Left ventricle myocardium superior (tissue), 1 donor: ENCODE measurements at regions not wholly inside any gene's neighbourhood (a gene's known extent, or its start where the extent isn't known, plus 50 kb on each side); places are given as distances from the start of the nearest gene placed in this dataset.
"Not testable (repeated sequence)": the region's sequence is repeated elsewhere in the genome, so short reads cannot be mapped to it uniquely, and the experiment has no call there.

Source experiments
- ATAC-seq: fragments of 200-7000 bp; cut with Tn5 transposase; one replicate; pipeline ENCODE4 v1.9.1; 2020; ENCODE audit warnings: mild to moderate bottlenecking, moderate library complexity
- DNase-seq: peaks from one replicate; pipeline ENCODE4 v3.0.0-alpha.2; 2020
- intact Hi-C: fragments of 100-400 bp; cut with micrococcal nuclease; formaldehyde crosslinking; loops from one replicate; pipeline ENCODE4 v1.11.0; 2022
- donor health status: DM: no; HTN: yes; CAD: no; lungs with severe emphysema.

GRCh38 chr5:17114233-17114632 lies 103.2 kb upstream of the BASP1 start:
- DNase-seq (no peak), ATAC-seq (no peak)
- intact Hi-C loops = no loop called here

DNA sequence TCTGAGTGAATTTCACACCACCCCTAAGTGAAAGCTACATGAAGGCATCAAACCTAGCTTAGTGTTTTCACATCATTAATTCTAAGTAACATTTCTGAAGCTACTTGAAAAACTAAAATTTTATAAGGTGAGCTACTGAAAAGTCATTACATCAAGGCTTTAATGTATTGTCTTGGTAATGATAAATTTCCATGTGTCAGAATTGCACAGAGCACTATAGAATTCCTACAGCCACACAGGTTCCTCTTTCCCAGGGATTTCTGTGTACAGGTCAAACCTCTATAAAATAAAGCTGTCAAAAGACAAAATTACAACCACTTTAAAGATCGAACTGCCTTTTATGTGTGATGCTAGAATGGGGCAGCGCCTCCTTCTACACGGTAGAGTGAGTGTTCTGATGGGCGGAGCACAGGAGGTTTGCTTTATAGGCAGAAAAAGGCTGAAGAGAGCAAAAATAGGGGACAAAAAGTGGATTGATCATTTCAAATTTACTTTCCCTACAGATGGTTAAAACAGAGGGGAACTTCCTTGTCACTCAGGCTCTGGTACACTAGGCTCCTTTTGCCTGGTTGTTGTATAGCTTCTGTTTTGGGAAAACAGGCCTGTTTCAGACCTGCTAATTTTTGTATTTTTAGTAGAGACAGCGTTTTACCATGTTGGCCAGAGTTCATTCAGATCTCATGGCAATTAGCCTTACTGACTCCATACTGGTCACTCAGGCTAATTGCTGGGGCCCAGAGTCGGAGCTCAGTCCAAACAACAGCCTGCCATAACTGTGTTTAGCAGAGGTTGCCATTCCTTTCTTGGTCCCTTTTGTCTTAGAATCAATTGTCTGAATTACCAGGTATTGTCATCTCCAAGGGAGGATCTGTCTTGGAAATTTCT lies 102.5 kb upstream of the BASP1 start:
- DNase-seq (no peak), ATAC-seq (no peak)
- intact Hi-C loops = no loop called here

GRCh38 chr5:17115855-17116254 lies 101.6 kb upstream of the BASP1 start:
- intact Hi-C loops = no loop called here
- ATAC-seq = no peak
- DNase-seq = no peak

GRCh38 chr5:17118631-17119030 lies 98.8 kb upstream of the BASP1 start:
- ATAC-seq (peak; percentile 90), DNase-seq (no peak)

DNA sequence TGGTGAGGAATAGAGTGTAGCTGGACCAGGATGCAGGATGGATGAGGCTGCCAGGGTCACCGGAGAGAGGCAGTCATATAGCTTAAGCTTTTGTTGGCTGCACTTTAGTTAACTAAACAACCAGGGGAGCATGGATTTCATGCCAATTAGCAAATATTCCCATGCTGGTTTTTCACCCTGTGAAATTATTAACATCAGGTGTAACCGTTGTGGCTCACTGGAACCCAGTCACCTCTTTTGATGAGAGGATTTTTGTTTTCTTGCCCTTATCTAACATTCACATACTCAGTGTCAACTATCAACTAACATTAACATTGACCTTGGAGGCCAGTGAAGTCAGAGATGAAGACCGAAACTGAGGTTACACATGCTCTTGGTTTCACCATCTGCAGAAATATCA lies 97.2 kb upstream of the BASP1 start:
- intact Hi-C loops = no loop called here

More at GRCh38 chr5:17118631-17119030, 98.8 kb upstream of the BASP1 start:
- intact Hi-C loops = no loop called here

GRCh38 chr5:17121776-17122175 lies 95.7 kb upstream of the BASP1 start:
- ATAC-seq (no peak), DNase-seq (no peak)
- intact Hi-C loops = no loop called here

More for the DNA sequence above, 97.2 kb upstream of the BASP1 start:
- DNase-seq = no peak
- ATAC-seq = no peak

GRCh38 chr5:17123010-17123409 lies 94.4 kb upstream of the BASP1 start:
- DNase-seq (no peak), ATAC-seq (peak; percentile 67)
- intact Hi-C loops = no loop called here

- DNase-seq, ATAC-seq, intact Hi-C loops: not testable (repeated sequence)
Observed at GRCh38 chr5:17123773-17124172, 93.7 kb upstream of the BASP1 start.

- intact Hi-C loops = no loop called here
- ATAC-seq (no peak), DNase-seq (no peak)
Observed at GRCh38 chr5:17127743-17128231, 89.6 kb upstream of the BASP1 start.

DNA sequence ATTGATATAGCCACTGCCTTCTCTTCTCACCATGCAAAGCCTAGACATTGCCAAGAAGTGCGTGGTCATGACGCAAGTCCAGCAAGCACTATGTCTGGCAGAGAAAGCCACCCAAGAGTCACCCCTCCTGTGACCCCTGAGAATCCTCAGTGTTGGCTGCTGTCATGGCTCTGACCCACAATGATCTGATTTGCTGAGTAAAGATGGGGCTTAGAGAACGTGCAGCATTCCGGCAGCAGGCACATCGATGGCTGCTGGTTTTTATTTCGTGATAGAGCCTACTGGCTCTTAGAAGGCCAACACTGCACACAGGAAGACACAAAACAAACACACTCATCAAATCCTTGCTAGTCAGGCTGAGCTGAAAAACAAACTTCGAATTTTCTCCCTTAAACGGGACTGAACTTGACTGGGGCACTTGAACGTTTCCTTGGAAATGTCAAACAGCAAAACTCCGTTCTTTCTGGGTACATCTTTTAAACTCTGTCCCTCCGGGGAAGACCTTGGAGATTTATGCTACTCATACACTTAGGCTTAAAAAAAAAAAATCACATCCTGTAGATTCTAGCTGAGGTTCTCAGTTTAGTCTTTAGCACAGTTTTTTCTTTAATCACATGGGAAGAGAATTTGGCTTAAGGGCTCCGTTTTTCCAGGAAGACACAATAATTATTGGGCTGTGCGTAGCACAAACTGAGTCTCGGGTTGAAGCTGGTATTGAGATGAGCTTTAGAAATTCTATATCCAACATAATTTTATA lies 88.2 kb upstream of the BASP1 start:
- DNase-seq (no peak), ATAC-seq (no peak)
- intact Hi-C loops = no loop called here

DNA sequence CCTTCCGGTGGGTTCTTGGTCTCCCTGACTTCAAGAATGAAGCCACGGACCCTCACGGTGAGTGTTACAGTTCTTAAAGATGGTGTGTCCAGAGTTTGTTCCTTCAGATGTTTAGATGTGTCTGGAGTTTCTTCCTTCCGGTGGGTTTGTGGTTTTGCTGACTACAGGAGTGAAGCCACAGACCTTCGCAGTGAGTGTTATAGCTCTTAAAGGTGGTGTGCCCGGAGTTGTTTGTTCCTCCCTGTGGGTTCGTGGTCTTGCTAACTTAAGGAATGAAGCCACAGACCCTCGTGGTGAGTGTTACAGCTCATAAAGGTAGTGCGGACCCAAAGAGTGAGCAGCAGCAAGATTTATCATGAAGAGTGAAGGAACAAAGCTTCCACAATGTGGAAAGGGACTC lies 87.1 kb upstream of the BASP1 start:
- not testable (repeated sequence) for ATAC-seq, DNase-seq
- intact Hi-C loops = loop anchor here (5.0 kb wide), 1 partner anchor 338 kb away; no protein-coding TSS in a partner anchor

DNA sequence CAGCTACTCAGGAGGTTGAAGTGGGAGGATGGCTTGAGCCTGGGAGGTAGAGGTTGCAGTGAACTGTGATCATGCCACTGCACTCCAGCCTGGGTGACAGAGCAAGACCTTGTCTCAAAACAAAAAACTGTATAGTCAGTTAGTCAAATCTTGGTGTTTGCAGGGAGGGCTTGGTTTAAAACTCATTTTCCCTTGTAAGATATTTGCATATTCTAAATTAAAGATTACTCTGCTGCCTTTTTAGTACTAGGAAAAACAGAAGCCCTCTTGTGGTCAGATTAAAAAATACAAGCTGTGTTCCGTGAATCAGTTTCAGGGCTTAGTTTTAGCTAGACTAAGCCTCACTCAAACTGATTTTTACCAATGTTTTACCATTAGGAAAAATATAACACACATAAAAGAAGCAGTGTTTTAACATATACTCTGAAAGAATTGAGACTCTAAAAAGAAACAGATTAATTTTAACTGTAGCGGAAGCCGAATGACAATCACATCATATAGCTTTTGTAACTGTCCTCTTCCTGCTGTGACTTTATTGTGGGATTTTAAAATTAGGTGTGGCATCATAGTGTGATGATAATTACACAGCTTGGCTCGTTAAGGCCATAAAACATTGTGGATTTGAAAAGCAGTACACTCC lies 84.9 kb upstream of the BASP1 start:
- intact Hi-C loops = loop anchor here (5.0 kb wide), 1 partner anchor 340 kb away; no protein-coding TSS in a partner anchor
- ATAC-seq = peak; percentile 32
- DNase-seq = no peak

DNA sequence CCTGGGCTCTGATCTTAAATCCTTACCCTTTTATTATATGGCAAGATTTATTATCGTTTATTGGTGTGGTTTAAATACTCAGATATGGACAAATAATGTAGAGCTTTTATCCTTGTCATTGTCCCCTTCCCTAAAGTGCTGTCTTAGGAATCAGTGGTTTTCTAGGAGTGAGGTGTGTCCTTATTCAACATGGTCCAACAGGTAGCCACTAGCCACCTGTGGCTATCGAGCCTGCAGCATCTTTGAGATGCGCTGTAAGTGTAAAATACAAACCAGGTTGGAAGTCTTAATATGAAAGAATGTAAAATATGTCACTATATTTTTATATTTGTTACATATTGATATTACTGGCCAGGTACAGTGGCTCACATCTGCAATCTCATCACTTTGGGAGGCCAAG lies 82.4 kb upstream of the BASP1 start:
- intact Hi-C loops = no loop called here
- no peak for ATAC-seq
- DNase-seq = no peak

- no peak for ATAC-seq
- DNase-seq = no peak
- intact Hi-C loops = no loop called here
Observed at GRCh38 chr5:17143335-17143734, 74.1 kb upstream of the BASP1 start.

DNA sequence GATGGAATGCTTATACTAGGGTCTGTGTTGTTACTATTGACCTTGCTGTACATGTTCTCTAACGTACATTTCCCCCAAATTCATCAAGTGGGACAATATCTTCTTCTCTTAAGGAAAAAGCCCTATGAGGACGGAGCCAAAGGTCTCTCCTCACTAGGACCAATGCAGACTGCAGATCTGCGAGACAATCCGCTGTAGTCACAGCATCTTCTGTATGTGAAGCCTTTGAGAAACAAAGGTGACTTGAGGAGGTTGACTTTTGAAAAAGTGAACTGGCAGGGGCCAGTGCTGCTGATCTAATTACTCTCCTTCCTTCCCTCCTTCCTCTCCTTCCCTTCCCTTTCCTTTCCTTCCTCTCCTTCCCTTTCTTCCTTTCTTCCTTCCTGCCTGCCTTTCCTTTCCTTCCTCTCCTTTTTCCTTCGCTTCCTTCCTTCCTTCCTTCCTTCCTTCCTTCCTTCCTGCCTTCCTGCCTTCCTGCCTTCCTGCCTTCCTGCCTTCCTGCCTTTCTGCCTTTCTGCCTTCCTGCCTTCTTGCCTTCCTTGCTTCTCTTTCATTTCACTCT lies 71.1 kb upstream of the BASP1 start:
- intact Hi-C loops = no loop called here
- DNase-seq = no peak
- ATAC-seq = no peak

- ATAC-seq (no peak), DNase-seq (no peak)
- intact Hi-C loops = no loop called here
Observed at GRCh38 chr5:17147170-17147569, 70.3 kb upstream of the BASP1 start.

DNA sequence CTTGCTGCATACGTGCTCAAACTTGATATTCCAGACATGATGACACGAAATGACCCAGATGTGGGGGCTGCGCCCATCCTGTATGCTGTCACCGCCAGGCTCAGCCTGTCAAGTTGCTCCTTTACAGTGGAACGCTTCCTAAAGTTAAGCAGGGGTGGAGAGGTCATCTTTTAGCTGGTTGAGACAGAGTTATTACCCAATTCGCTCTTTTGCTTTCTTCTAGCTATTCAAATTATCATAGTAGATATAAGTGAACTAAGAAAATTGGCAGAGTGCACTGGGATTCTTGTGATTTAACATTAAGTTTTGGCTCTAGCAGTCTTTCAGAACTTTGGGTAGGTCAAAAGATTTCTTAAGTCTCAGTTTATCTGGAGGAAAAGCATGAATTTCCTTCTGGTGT lies 69.8 kb upstream of the BASP1 start:
- ATAC-seq (no peak), DNase-seq (no peak)
- intact Hi-C loops = no loop called here

DNA sequence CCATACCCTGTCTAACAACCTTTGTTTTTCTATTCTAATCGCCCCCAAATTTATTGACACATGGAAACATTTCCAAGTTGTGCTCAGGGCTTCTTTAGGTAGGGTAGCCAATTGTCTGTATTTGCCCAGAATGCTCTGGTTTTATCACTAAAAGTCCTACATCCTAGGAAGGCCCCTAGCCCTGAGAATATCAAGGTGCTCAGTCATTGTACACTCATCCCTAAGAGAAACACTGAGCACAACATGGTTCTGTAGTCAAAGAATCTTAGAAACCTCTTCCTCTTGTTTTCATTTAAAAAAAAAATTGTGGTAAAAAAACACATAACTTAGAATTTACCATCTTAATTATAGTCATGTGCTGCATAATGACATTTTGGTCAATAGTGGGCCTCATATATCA lies 69.0 kb upstream of the BASP1 start:
- intact Hi-C loops = no loop called here
- ATAC-seq = no peak
- DNase-seq = no peak

GRCh38 chr5:17149786-17150185 lies 67.6 kb upstream of the BASP1 start:
- ATAC-seq (no peak), DNase-seq (no peak)
- intact Hi-C loops = no loop called here
